ENCODE measurements at regions not wholly inside any gene's neighbourhood (a gene's known extent, or its start where the extent isn't known, plus 50 kb on each side); places are given as distances from the start of the nearest gene placed in this dataset.

DNA sequence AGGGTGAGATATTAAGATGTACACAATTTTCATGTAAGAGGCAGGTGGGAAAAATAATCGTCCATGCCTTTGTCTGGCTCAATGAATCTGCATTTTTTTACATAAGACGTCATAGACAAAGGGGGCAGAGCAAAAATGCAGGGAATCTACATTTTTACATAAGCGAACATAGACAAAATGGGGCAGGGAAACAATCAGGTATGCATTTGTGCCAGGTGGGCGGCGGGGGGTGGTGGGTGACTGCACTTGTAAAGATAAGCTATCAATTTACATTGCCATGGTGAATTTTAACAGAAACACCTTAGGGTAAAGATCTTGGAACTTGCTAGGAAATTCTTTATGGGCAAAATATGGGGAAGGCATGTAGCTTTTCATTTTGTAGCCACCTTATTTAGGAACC, 96.3 kb upstream of the CES5A start:
- TF ChIP-seq, protein P1, sequence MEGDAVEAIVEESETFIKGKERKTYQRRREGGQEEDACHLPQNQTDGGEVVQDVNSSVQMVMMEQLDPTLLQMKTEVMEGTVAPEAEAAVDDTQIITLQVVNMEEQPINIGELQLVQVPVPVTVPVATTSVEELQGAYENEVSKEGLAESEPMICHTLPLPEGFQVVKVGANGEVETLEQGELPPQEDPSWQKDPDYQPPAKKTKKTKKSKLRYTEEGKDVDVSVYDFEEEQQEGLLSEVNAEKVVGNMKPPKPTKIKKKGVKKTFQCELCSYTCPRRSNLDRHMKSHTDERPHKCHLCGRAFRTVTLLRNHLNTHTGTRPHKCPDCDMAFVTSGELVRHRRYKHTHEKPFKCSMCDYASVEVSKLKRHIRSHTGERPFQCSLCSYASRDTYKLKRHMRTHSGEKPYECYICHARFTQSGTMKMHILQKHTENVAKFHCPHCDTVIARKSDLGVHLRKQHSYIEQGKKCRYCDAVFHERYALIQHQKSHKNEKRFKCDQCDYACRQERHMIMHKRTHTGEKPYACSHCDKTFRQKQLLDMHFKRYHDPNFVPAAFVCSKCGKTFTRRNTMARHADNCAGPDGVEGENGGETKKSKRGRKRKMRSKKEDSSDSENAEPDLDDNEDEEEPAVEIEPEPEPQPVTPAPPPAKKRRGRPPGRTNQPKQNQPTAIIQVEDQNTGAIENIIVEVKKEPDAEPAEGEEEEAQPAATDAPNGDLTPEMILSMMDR (IDR thresholded peaks at IDR 0.05; ENCODE audit: insufficient read depth, low read depth, low read length): no peak
- no peak for DNase-seq (ENCODE audit: low read depth)
- H3K4me3 ChIP-seq (ENCODE audit: low read depth, low read length): no peak overlapping the region

DNA sequence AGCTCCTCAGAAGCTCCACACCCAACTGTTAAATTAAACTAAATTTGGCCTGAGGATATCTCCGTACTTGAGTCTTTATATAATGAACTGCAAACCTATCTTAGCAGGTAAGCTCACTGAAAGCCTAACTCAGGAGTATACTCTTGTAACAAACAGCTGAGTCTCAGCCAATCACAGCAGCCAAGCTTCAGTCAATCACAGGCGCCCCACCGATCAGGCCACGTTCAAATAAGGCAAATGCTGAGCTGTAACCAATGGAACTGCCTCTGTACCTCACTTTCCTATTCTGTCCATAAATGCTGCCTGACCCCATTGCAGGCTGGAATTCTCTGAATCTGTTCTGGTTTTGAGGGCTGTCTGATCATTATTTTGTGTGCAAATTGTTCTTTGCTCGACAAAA, 93.0 kb upstream of the CES5A start:
- DNase-seq (ENCODE audit: low read depth): no peak
- TF ChIP-seq, protein P1 (IDR thresholded peaks at IDR 0.05; ENCODE audit: insufficient read depth, low read depth, low read length): no peak
- no peak overlapping the region for H3K4me3 ChIP-seq (ENCODE audit: low read depth, low read length)

DNA sequence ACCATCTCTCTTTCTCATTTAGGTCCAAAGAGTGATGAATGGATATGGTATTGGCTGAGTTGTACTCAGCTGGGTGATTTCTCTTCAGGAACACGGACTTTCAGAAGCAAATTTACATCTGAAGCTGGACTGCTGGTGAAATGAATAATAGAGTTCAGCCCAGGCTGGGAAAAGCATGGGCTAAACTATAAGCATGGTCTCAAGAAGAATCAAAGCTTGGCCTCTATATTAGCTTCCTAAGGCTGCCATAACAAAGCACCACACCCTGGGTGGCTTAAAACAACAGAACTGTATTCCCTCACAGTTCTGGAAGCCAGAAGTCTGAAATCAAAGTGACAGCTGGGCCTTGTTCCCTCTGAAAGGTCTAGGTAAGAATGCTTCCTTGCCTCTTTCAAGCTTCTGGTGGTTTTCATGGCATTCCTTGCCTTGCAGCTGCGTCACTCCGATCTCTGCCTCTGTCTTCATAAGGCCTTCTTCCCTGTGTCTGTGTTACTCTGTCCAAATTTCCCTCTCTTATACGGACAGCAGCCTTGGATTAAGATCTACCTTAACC, 89.8 kb upstream of the CES5A start:
- no peak overlapping the region for H3K4me3 ChIP-seq (ENCODE audit: low read depth, low read length)
- TF ChIP-seq, protein P1 (IDR thresholded peaks at IDR 0.05; ENCODE audit: insufficient read depth, low read depth, low read length): no peak
- DNase-seq (ENCODE audit: low read depth): no peak

DNA sequence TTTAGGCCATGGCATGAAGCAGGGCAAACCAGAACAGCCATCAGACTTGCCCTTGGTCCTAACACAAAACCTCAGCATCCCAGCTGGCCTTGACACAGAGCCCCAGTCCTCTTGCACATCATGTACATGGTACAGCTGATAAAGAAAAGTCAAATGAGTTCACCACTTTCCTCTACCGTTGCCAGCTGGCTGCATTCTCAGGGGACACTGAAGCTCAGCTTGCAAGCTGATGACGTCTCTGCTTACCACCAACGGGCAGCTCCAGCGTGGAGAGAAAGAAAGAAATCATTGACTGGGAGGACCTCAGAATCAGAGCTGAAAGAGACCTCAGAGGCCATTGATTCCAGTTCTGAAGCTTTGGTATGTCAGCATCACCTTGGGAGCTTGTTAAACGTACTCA, 80.7 kb upstream of the CES5A start:
- no peak overlapping the region for H3K4me3 ChIP-seq (ENCODE audit: low read depth, low read length)
- TF ChIP-seq, protein P1 (IDR thresholded peaks at IDR 0.05; ENCODE audit: insufficient read depth, low read depth, low read length): no peak
- no peak for DNase-seq (ENCODE audit: low read depth)

DNA sequence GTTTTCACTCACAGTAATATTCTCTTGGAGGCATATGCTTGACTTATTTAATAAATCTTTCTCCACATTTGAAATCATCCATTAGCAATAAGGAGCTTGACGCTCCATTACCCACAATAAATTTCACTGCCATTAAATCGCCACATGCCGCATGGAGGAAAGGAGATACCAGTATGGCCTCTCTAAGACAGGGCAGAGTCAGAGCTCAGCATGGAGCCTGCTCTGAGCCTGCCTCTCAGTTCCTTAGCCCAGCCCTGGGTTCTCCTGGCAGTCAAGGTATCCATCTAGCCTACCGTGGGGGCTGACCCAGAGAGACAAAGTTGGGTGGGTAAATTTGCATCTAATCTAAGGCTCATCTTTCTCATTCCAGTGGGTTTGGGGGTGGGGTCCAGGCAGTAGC, 80.3 kb upstream of the CES5A start:
- no peak overlapping the region for H3K4me3 ChIP-seq (ENCODE audit: low read depth, low read length)
- TF ChIP-seq, protein P1 (IDR thresholded peaks at IDR 0.05; ENCODE audit: insufficient read depth, low read depth, low read length): no peak
- no peak for DNase-seq (ENCODE audit: low read depth)

DNA sequence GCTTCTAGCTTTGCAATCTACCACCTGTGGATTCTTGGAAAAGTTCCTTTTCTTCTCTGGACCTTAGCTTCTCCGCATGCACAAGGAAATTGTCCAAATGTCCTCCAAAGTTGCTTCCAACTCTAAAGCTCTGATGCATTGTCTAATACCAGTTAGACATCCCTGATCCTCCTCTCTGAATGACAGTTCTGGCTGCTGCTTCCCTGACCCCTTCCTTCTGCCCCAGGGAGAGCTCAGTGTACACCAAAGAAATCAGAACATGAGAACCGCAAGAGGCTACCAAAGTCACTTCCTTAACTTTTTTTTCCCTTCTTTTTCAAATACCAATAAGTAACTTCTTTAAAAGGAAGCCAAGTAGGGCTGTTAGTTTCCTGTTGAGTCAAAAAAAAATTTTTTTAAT, 79.7 kb upstream of the CES5A start:
- H3K4me3 ChIP-seq (ENCODE audit: low read depth, low read length): no peak overlapping the region
- TF ChIP-seq, protein P1 (IDR thresholded peaks at IDR 0.05; ENCODE audit: insufficient read depth, low read depth, low read length): no peak
- DNase-seq (ENCODE audit: low read depth): no peak

DNA sequence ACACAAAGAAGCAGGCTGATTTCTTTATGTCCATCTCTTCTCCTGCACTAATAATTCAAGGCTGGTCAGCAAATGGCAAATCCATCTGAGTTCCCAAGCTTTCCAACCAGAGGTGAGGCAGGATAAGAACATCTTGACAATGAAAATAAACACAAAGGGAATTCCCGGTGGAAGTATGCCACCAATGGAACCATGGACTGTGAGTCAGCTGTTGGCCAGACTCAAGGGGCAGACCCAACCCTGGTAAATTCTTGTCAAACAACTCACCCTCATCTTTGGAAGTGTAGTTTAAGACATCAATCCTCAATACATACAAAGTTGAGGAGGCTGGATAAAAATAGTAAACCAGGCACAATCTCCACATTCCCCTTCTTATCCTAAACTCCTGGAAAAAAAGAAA, 74.3 kb upstream of the CES5A start:
- TF ChIP-seq, protein P1 (IDR thresholded peaks at IDR 0.05; ENCODE audit: insufficient read depth, low read depth, low read length): no peak
- H3K4me3 ChIP-seq (ENCODE audit: low read depth, low read length): no peak overlapping the region
- no peak for DNase-seq (ENCODE audit: low read depth)
